ENCODE measurements at regions not wholly inside any gene's neighbourhood (a gene's known extent, or its start where the extent isn't known, plus 50 kb on each side); places are given as distances from the start of the nearest gene placed in this dataset.
"Not testable (repeated sequence)": the region's sequence is repeated elsewhere in the genome, so short reads cannot be mapped to it uniquely, and the experiment has no call there.

DNA sequence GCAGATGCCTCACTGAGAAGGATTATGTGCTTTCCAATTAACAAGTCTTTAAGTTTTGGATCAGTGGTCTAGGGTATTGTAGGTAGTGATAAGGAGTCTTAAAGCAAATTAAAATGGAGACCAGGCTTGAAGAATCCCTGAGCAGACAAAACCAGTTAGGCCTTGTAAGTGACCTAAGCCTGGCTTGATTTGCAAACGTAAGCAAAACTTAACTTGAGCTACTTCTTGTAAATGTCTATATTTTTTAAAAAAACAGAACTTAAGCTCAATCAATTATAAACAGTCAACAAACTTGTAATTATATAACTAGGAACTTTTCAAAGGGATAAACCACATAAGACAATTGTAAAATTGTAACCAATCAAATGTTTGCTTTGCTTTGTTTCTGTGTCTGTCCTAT is 72.7 kb upstream of the NALF2 start:
- DNase-seq (ENCODE audit: low spot score), result no peak

GRCh38 chrX:69430785-69431184 is 73.3 kb upstream of the NALF2 start:
- no peak for DNase-seq (ENCODE audit: low spot score)

DNA sequence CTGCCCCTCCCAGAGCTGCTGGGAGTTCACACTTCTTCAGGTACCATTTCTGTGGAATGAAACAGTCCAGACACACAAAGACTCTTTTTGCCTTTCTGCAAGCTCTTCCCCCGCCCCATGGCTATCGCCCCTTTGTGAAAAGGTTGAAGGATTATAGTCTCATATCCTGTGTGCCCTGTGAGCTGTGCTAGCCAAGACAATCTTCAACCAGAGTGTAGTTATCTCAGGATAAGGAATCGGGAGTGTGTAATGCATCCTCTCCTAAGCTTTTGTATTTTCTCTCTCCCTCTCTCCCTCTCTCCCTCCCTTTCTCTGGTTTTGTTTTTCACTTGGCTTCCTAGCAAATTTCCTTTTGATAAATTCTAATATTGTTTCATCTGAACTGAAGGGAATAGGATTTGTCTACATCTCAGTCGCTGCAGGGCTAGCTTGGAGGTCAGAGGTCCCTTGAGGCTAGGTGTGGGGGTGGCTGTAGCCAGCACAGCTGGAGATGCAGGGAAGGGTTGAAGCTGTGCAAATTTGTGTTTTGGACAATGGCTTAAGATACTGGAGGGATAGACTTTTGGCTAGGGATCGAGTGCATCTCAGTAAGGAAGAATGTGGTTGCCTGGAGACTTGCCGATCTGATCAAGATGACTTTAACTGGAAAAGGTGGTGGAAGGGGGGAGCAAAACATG is 74.6 kb upstream of the NALF2 start:
- no peak for DNase-seq (ENCODE audit: low spot score)

DNA sequence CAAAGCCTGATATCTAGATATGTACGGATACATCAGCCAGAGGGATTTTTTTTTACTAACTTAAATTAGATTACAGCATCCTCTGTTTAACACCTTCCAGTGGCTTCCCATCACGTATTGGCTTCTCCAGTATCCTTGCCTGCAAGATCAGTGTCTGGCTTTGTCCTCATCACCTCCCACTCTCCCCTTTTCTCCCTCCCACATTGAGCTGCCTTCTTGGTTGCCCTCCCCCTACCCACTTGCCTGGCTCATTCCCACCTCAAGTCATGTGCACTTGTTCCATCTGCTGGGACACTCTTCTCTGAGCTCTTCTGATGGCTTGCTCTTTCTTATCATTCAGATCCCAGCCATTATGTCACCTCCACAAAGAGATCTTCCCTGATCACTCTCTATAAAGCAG is 75.9 kb upstream of the NALF2 start:
- DNase-seq (ENCODE audit: low spot score), result no peak

DNA sequence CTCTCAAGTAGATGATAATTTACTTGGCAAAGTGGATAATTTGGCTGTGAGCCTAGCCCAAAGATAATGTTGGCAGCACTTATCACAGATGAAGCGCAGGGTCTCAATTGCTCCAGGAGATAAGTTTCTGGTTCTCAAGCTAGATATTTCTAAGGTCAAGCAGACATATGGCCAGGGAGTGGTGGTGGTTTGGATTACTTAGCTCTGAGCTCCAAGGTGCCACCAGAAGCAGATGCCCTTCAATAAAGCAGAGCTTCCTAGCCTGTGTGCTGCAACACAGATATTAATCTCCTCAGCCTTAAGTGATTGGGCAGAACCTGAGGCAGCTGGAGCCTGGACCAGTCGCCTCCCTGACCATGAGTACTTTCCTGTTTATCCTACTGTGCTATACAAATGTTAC is 79.2 kb upstream of the NALF2 start:
- DNase-seq (ENCODE audit: low spot score), result no peak

DNA sequence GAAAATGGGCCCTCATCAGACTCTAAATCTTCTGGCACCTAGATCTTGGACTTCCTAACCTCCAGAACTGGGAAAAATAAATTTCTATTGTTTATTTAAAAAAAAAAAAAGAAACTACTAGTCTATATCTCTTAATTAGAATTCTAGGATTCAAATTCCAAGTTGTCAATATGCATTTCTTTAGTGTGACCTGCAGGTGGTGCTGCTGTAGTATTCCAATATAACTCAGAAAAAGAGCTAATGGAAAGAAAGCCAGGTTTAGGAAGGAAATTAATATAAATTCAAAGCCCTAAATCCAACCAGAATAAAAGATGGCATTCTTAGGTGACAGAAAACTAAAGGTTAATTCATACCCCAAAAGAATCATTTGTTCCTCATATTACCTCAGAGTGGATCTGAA is 80.0 kb upstream of the NALF2 start:
- DNase-seq (ENCODE audit: low spot score), result no peak

DNA sequence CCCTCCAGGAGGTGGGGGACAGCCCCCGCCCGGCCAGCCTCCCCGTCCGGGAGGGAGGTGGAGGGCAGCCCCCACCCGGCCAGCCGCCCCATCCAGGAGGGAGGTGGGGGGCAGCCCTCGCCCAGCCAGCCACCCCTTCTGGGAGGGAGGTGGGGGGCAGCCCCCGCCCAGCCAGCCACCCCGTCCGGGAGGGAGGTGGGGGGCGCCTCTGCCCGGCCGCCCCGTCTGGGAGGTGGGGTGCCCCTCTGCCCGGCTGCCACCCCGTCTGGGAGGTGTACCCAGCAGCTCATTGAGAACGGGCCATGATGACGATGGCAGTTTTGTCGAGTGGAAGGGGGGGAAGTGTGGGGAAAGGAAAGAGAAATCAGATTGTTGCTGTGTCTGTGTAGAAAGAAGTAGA is 81.9 kb upstream of the NALF2 start:
- not testable (repeated sequence) for DNase-seq (ENCODE audit: low spot score)

DNA sequence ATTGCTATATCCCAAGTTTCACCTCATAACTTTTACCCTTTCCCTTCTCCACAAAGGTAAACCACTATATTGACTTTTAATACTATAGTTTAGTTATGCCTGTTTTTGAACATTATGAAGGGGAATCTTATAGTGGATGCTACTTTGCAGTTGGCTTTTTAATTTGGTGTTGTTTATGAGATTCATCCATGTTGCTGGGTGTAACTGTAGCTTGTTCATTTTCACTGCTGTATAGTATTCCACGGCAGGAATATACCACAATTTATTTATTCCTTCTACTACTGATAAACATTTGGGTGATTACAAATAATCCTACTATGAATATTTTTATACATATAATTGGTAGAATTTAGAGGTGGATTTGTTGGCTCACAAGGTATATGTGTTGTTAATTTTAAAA is 88.4 kb upstream of the NALF2 start:
- DNase-seq (ENCODE audit: low spot score), result no peak

DNA sequence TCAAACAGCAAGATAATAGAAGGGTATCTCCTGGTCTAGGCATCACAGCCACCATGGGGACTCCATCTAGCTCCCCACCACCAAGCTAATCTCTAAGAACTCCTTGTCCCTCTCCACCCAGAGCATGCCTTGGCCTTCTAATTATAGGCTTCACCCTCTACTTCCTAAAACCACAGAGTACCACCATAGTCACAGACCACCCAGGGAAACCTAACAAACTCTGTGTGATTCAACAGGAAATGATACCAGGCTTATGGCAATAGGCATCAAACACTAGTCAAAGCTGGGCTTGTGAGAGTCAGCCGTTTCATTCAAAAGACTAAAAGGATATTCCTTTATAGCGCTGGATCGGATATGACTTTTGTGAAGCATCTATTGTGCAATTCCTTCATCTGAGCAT is 91.5 kb upstream of the NALF2 start:
- DNase-seq (ENCODE audit: low spot score), result no peak

DNA sequence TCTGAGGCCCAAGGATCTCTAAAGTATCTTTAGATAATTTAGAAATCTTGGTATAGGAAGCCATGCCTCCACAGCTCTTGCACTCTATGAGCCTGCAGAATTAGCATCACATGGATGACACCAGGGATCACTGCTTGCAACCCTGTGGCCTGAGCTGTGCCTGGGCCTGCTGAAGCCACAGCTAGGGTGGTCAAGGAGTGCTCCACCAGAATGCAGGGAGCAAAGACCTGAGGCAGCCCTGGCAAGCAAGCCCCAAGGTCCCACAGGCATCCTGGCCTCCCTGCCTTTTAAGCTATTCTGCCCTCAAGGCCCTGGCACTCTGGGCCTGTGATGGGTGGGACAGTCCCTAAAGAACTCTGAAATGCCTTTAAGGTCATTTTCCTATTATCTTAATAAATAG is 105.2 kb upstream of the NALF2 start:
- no peak for DNase-seq (ENCODE audit: low spot score)

GRCh38 chrX:69396916-69397315 is 107.2 kb upstream of the NALF2 start:
- no peak for DNase-seq (ENCODE audit: low spot score)

- DNase-seq (ENCODE audit: low spot score), result no peak
Observed at GRCh38 chrX:69395306-69395705, 108.8 kb upstream of the NALF2 start.

GRCh38 chrX:69389101-69389501 is 115.0 kb upstream of the NALF2 start:
- DNase-seq (ENCODE audit: low spot score), result no peak

- peak; percentile 12 for DNase-seq (ENCODE audit: low spot score)
Observed at GRCh38 chrX:69388526-69388925, 115.6 kb upstream of the NALF2 start.

DNA sequence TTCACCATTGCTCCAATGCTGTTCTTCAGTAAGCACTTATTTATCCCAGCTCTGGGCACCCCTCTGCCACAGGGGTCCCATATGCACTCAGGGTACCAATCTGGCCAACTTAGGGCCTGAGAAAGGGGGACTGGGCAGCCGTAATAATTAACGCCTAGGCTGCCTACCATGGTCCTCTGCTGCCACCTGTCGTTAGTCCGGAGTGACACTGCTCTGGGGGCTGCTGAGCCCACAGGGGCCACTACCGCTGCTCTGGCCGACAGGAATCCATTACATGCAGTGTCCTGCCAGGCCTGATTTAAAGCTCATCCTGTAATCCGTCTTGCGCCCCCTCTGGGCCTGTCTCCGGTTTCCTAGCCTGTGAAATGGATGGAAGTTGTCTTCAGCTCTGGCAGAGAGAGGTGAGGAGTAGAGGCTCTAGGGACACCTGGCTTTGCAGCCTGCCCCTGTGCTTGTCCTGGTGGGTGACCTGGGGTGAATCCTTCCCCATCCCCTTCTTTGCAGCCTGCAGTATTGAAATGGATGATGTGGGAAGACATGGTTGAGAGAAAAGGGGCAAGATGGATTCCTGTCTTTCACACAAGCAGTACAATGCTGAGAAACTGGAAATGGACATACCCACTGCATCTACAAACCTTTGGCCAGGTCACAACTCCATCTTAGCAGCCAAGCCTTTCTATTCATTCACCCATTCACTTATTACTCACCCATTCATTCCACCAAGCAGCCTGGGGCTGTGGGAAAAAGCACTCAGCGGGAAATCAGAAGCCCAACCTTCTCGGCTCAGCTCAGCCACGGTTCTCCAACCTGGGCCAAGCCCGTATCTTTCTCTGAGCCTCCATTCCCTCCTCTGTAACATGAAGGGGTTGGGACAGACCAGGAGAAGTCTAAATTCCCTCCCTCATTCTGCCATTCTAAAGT is 116.3 kb upstream of the NALF2 start:
- peak; percentile 21 for DNase-seq (ENCODE audit: low spot score)

DNA sequence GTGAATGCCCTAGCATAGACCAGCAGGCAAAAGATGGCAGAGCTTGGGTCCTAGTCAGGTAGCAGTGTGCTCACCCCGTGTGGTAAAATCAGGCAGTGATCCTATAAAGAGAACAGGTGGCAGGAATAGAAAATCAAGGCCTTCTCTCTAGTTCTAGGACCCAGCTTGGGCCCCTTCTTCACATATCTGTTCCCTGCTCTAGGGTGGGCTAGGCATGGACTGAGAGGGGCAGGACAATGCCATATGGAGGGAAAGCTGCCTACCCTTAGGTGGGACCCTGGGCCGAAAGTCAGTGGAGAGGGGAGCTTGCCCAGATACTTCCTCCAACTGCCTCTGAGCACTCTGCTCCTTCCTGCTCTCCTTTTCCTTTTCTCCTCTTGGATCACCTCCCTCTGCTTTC is 117.4 kb upstream of the NALF2 start:
- no peak for DNase-seq (ENCODE audit: low spot score)

DNA sequence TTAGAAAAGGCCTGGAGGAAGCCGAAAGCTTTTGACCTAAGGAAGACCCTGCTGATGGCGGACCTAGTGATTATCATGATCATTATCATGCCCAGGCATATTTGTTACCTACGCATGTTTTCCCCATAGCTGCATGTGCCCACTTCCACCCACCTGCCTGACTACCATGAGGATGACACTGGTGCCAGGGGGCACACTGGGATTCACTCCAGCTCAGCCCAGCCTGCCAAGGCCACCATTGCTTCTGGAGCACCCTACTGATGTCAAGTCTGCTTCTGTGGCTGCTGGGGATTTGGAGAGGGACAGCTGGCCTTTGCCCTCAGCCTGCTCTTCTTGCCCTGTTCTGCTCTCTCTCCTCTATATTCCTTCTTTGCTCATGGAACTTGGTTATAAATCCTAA is 124.7 kb upstream of the NALF2 start:
- no peak for DNase-seq (ENCODE audit: low spot score)

GRCh38 chrX:69374569-69374968 is 129.6 kb upstream of the NALF2 start:
- no peak for DNase-seq (ENCODE audit: low spot score)

GRCh38 chrX:69372435-69372834 is 131.7 kb upstream of the NALF2 start:
- no peak for DNase-seq (ENCODE audit: low spot score)

GRCh38 chrX:69371159-69371558 is 133.0 kb upstream of the NALF2 start:
- DNase-seq (ENCODE audit: low spot score), result no peak

- no peak for DNase-seq (ENCODE audit: low spot score)
Observed at GRCh38 chrX:69369999-69370398, 134.1 kb upstream of the NALF2 start.

DNA sequence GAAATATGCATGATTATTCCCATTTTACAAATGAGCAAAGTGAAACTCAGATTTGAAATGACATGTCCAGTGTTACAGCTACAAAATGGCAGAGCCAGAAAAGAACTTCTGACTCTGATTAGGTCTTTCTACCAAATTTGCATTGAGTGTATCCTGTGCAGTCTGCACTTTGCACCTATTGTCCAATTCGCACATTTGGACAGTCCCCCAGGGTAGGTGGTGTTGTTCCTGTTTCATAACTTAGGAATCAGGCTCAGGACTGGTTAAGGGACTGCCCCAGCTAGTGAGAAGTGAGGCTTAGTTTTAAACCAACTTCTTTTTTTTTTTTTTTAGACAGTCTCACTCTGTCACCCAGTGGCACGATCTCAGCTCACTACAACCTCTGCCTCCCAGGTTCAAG is 137.9 kb upstream of the NALF2 start:
- DNase-seq (ENCODE audit: low spot score), result no peak

DNA sequence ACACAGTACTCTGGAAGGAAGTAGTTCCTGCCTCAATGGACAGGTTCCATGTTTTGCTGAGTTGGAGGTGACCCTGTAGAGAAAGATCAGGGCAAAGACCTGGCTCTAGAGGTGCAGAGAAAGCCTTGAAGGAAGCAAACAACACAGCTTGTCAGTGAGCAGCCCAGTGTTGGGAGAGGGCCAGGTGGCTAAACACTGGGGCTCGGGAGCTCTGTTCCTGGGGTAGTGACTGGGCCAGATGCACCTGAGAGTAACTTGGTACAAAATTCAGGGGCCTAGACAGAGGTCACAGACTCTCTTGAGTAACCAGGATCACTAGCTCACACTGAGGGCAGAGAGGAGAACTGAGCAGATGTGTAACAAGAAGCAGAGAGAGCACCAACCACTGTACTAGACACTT is 138.4 kb upstream of the NALF2 start:
- DNase-seq (ENCODE audit: low spot score), result no peak

All from mucosa of gallbladder (tissue), 1 donor.